NK-92 treated with Interleukin-12 subunit alpha and Interleukin-12 subunit beta, amount 100 ng/mL, for 24 hours (cell line): ENCODE measurements at regions not wholly inside any gene's neighbourhood (a gene's known extent, or its start where the extent isn't known, plus 50 kb on each side); places are given as distances from the start of the nearest gene placed in this dataset.
"Not testable (repeated sequence)": the region's sequence is repeated elsewhere in the genome, so short reads cannot be mapped to it uniquely, and the experiment has no call there.

Experiments used
- DNase-seq: peaks from one replicate; lab custom pipeline; 2025; lab: John Stamatoyannopoulos, UW

DNA sequence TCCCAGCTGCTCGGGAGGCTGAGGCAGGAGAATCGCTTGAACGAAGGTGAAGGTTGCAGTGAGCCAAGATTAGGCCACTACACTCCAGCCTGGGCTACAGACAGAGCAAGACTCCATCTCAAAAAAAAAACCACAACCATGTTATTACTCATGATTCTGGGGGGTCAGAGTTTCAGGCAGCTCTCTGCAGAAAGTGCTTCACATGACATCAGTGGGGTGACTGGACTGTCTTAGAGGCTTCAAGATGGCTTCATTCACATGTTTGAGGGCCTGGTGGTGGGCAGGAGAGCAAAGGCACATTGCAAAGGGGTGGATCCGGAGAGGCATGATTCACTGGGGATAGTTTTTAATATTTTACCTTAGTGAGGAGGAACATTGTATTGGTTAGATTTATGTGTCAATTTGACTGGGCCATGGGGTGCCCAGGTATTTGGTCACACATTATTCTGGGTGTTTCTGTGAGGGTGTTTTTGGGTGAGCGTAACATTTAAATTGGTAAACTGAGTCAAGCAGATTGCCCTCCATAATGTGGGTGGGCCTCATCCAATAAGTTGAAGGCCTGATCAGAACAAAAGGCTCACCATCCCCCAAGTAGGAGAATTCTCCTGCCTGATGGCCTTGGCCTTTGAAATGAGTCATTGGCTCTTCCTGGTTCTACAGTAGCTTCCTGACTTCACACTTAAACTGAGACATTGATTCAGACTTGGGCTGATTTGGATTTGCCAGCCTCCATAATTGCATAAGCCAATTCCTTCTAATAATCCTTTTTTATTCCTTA, 109.8 kb downstream of the GOSR1 start:
- no peak for DNase-seq

DNA sequence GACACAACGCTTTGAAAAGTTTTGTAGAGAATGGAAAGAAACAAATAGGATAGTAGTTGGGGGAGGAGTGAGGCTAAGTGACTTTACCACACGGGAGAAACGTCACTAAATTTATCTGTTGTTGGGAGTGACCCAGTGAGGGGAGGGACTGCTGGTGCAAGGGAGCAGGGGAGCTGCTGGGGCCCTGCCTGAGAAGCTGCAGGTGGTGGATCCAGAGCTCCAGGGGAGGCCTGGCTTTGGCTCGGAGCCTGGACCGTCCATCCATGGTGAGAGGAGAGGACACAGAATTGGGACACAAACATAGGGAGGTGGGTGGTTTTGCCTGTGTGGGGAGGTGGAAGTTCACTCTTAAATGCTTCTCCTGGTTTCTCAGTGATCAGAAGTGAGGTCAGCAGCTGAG, 107.6 kb downstream of the GOSR1 start:
- no peak for DNase-seq

- no peak for DNase-seq
Observed at GRCh38 chr17:30580916-30581315, 103.7 kb downstream of the GOSR1 start.

GRCh38 chr17:30579610-30580315, 102.6 kb downstream of the GOSR1 start:
- no peak for DNase-seq

DNA sequence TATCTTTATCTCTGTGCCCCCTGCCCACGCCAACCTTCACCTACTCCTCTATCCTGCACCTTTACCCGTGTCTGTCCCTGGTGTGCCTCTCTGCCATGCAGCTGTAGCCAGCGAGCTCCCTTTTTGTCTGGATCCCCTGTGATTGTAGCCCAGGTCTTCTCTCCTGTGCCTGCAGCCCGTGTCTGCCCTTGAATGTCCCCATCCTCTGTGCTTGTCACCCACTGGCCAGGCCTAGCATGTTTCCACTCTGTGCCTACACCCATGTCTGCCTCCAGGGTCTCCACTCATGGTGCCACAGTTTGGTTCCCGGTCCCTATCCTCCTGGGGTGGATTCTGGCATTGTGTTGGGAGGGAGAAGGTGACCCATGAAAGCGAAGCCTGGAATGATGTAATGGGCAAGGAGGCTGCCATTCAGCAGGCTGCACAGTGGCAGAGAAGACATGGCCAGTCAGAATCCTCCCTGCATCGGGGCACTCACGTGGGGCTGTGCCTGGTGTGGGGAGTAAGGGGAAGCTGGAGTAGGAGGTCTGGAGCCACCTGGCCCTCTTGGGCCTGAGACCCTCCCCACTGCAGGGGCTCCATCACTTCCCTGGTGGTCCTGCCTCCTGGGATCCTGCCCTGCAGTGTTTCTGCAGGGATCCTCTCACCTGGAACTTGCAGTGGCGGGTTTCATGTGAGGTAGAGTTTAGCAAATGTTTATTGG, 101.0 kb downstream of the GOSR1 start:
- DNase-seq: not testable (repeated sequence)
